T-helper 1 cell treated with Interleukin-12 subunit alpha and Interleukin-12 subunit beta and Interleukin-4 antibody, amounts not matched to agents 30 ng/mL and 1 ng/mL, for 36 hours (primary cell): ENCODE measurements at regions not wholly inside any gene's neighbourhood (a gene's known extent, or its start where the extent isn't known, plus 50 kb on each side); places are given as distances from the start of the nearest gene placed in this dataset.

Source experiments
- intact Hi-C: fragments of 100-400 bp; cut with micrococcal nuclease; formaldehyde crosslinking; loops from one replicate; pipeline ENCODE4 v1.15.1; 2024

GRCh38 chr22:48665311-48665995 lies 1162.2 kb downstream of the BRD1 start:
- intact Hi-C loops, result no loop called here

- intact Hi-C loops, result no loop called here
These were observed 1163.1 kb downstream of the BRD1 start for GRCh38 chr22:48664586-48664985.

GRCh38 chr22:48663297-48663696 lies 1164.4 kb downstream of the BRD1 start:
- intact Hi-C loops, result no loop called here

- intact Hi-C loops, result no loop called here
These were observed 1165.1 kb downstream of the BRD1 start for GRCh38 chr22:48662476-48663135.

GRCh38 chr22:48661984-48662383 lies 1165.7 kb downstream of the BRD1 start:
- intact Hi-C loops, result no loop called here

- intact Hi-C loops, result no loop called here
These were observed 1166.6 kb downstream of the BRD1 start for GRCh38 chr22:48660790-48661740.

- intact Hi-C loops, result no loop called here
These were observed 1167.4 kb downstream of the BRD1 start for GRCh38 chr22:48660104-48660789.

GRCh38 chr22:48659404-48659996 lies 1168.2 kb downstream of the BRD1 start:
- intact Hi-C loops, result no loop called here

- intact Hi-C loops, result no loop called here
These were observed 1168.8 kb downstream of the BRD1 start for GRCh38 chr22:48658871-48659270.

- intact Hi-C loops, result no loop called here
These were observed 1169.4 kb downstream of the BRD1 start for GRCh38 chr22:48658246-48658645.

- intact Hi-C loops, result no loop called here
These were observed 1173.2 kb downstream of the BRD1 start for GRCh38 chr22:48654492-48654891.

GRCh38 chr22:48653929-48654328 lies 1173.7 kb downstream of the BRD1 start:
- intact Hi-C loops, result no loop called here

- intact Hi-C loops, result no loop called here
These were observed 1174.4 kb downstream of the BRD1 start for GRCh38 chr22:48653306-48653705.

- intact Hi-C loops, result no loop called here
These were observed 1174.9 kb downstream of the BRD1 start for GRCh38 chr22:48652796-48653195.

- intact Hi-C loops, result no loop called here
These were observed 1175.6 kb downstream of the BRD1 start for GRCh38 chr22:48651981-48652538.

GRCh38 chr22:48651036-48651890 lies 1176.4 kb downstream of the BRD1 start:
- intact Hi-C loops, result no loop called here

- intact Hi-C loops, result no loop called here
These were observed 1177.2 kb downstream of the BRD1 start for GRCh38 chr22:48650323-48651035.

- intact Hi-C loops, result no loop called here
These were observed 1178.2 kb downstream of the BRD1 start for GRCh38 chr22:48649466-48649865.

GRCh38 chr22:48649031-48649430 lies 1178.6 kb downstream of the BRD1 start:
- intact Hi-C loops, result no loop called here
